ENCODE measurements at regions not wholly inside any gene's neighbourhood (a gene's known extent, or its start where the extent isn't known, plus 50 kb on each side); places are given as distances from the start of the nearest gene placed in this dataset.

- Mint-ChIP-seq H3K36me3 (no peaks in the 10 kb centered on the region), H3K27ac (no peak overlapping the region), H3K9me3 (peaks cover 0 to 11% (median 0%) of the 10 kb centered on the region in 9 donors), H3K27me3 (peaks cover 0 to 3% (median 0%) of the 10 kb centered on the region in 5 donors), H3K4me1 (peaks cover 0 to 3% (median 0%) of the 10 kb centered on the region in 4 donors), H3K4me3 (no peak overlapping the region)
- ATAC-seq: no peak
- DNase-seq: no peak
- POLR2A ChIA-PET: no interaction called here
Observed at GRCh38 chr9:16161483-16161882, 608.6 kb downstream of the CCDC171 start.

GRCh38 chr9:16170119-16170518, 617.3 kb downstream of the CCDC171 start:
- no peak for DNase-seq
- no peak for ATAC-seq
- Mint-ChIP-seq H3K4me1 (peaks cover 0 to 1% (median 0%) of the 10 kb centered on the region in 4 donors), H3K9me3 (no peaks in the 10 kb centered on the region), H3K27me3 (no peaks in the 10 kb centered on the region), H3K36me3 (no peaks in the 10 kb centered on the region), H3K27ac (no peak overlapping the region), H3K4me3 (no peak overlapping the region)
- POLR2A ChIA-PET: no interaction called here

- Mint-ChIP-seq H3K4me1 (peaks cover 0 to 1% (median 0%) of the 10 kb centered on the region in 4 donors), H3K36me3 (no peaks in the 10 kb centered on the region)
Observed at GRCh38 chr9:16171911-16172310, 619.1 kb downstream of the CCDC171 start.

GRCh38 chr9:16172796-16173195, 620.0 kb downstream of the CCDC171 start:
- H3K4me1 Mint-ChIP-seq: peaks cover 0 to 1% (median 0%) of the 10 kb centered on the region in 4 donors
- H3K4me3 Mint-ChIP-seq: no peak overlapping the region
- no peak overlapping the region for H3K27ac Mint-ChIP-seq
- ATAC-seq: no peak
- no peaks in the 10 kb centered on the region for H3K9me3 Mint-ChIP-seq
- POLR2A ChIA-PET: interaction anchor here (0.6 kb wide), 1 partner anchor 853 kb away, joined by 3 read pairs; no protein-coding TSS in a partner anchor
- no peaks in the 10 kb centered on the region for H3K36me3 Mint-ChIP-seq
- DNase-seq: no peak
- no peaks in the 10 kb centered on the region for H3K27me3 Mint-ChIP-seq

More at GRCh38 chr9:16171911-16172310, 619.1 kb downstream of the CCDC171 start:
- no peak for DNase-seq
- H3K9me3 Mint-ChIP-seq: no peaks in the 10 kb centered on the region
- H3K27me3 Mint-ChIP-seq: no peaks in the 10 kb centered on the region
- ATAC-seq: no peak
- no peak overlapping the region for H3K4me3 Mint-ChIP-seq
- H3K27ac Mint-ChIP-seq: no peak overlapping the region
- POLR2A ChIA-PET: interaction anchor here (0.6 kb wide), 1 partner anchor 852 kb away, joined by 3 read pairs; no protein-coding TSS in a partner anchor

GRCh38 chr9:16174915-16175314, 622.1 kb downstream of the CCDC171 start:
- POLR2A ChIA-PET: no interaction called here
- no peaks in the 10 kb centered on the region for H3K27me3 Mint-ChIP-seq
- H3K27ac Mint-ChIP-seq: no peak overlapping the region
- H3K4me3 Mint-ChIP-seq: no peak overlapping the region
- DNase-seq (no peak), ATAC-seq (no peak)
- H3K4me1 Mint-ChIP-seq: peaks cover 1 to 11% (median 7%) of the 10 kb centered on the region in 4 donors
- no peaks in the 10 kb centered on the region for H3K9me3 Mint-ChIP-seq
- no peaks in the 10 kb centered on the region for H3K36me3 Mint-ChIP-seq

- DNase-seq (no peak), ATAC-seq (no peak)
- Mint-ChIP-seq H3K4me1 (peaks cover 4 to 15% (median 11%) of the 10 kb centered on the region in 4 donors), H3K9me3 (no peaks in the 10 kb centered on the region), H3K27ac (no peak overlapping the region), H3K36me3 (no peaks in the 10 kb centered on the region), H3K4me3 (no peak overlapping the region), H3K27me3 (no peaks in the 10 kb centered on the region)
- POLR2A ChIA-PET: no interaction called here
Observed at GRCh38 chr9:16175461-16175860, 622.6 kb downstream of the CCDC171 start.

- H3K27me3 Mint-ChIP-seq: no peaks in the 10 kb centered on the region
- POLR2A ChIA-PET: no interaction called here
- H3K36me3 Mint-ChIP-seq: no peaks in the 10 kb centered on the region
- peaks cover 0 to 2% (median 0%) of the 10 kb centered on the region in 9 donors for H3K9me3 Mint-ChIP-seq
- no peak overlapping the region for H3K27ac Mint-ChIP-seq
- DNase-seq (no peak), ATAC-seq (no peak)
- H3K4me3 Mint-ChIP-seq: no peak overlapping the region
- H3K4me1 Mint-ChIP-seq: peaks cover 13 to 40% (median 27%) of the 10 kb centered on the region in 4 donors
Observed at GRCh38 chr9:16178294-16178693, 625.5 kb downstream of the CCDC171 start.

GRCh38 chr9:16179566-16179965, 626.7 kb downstream of the CCDC171 start:
- peak; percentile 99 for ATAC-seq
- H3K27ac Mint-ChIP-seq: peak overlapping the region; percentile 76 to 94 (median 87)
- DNase-seq: peak; percentile 14 to 84 (median 62)

GRCh38 chr9:16180091-16180490, 627.2 kb downstream of the CCDC171 start:
- peaks cover 0 to 2% (median 0%) of the 10 kb centered on the region in 9 donors for H3K9me3 Mint-ChIP-seq
- H3K27ac Mint-ChIP-seq: peak overlapping the region; percentile 76 to 94 (median 87)
- H3K27me3 Mint-ChIP-seq: no peaks in the 10 kb centered on the region
- DNase-seq: no peak
- no peaks in the 10 kb centered on the region for H3K36me3 Mint-ChIP-seq
- H3K4me3 Mint-ChIP-seq: peak overlapping the region; percentile 4 to 74 (median 44)
- H3K4me1 Mint-ChIP-seq: peaks cover 15 to 54% (median 40%) of the 10 kb centered on the region in 4 donors
- POLR2A ChIA-PET: interaction anchor here (1.5 kb wide), 1 partner anchor 26 kb away, joined by 7 read pairs; no protein-coding TSS in a partner anchor
- ATAC-seq: no peak

More at GRCh38 chr9:16179566-16179965, 626.7 kb downstream of the CCDC171 start:
- Mint-ChIP-seq H3K4me3 (peak overlapping the region; percentile 4 to 74 (median 44)), H3K36me3 (no peaks in the 10 kb centered on the region), H3K9me3 (peaks cover 0 to 2% (median 0%) of the 10 kb centered on the region in 9 donors), H3K27me3 (no peaks in the 10 kb centered on the region), H3K4me1 (peaks cover 15 to 51% (median 40%) of the 10 kb centered on the region in 4 donors)
- POLR2A ChIA-PET: interaction anchor here (0.6 to 1.5 kb wide), 2 partner anchors 26 to 627 kb away, joined by 4 to 7 read pairs; partner anchors contain the start of gene CCDC171

GRCh38 chr9:16180546-16180945, 627.7 kb downstream of the CCDC171 start:
- ATAC-seq (no peak), DNase-seq (no peak)
- H3K27ac Mint-ChIP-seq: peak overlapping the region in 6 of 10 donors; percentile 24 to 87 (median 54)
- peak overlapping the region in 1 of 10 donors; percentile 23 for H3K4me3 Mint-ChIP-seq
- no peaks in the 10 kb centered on the region for H3K36me3 Mint-ChIP-seq
- peaks cover 15 to 58% (median 40%) of the 10 kb centered on the region in 4 donors for H3K4me1 Mint-ChIP-seq
- POLR2A ChIA-PET: no interaction called here
- H3K27me3 Mint-ChIP-seq: no peaks in the 10 kb centered on the region
- H3K9me3 Mint-ChIP-seq: peaks cover 0 to 2% (median 0%) of the 10 kb centered on the region in 9 donors

GRCh38 chr9:16181539-16181938, 628.7 kb downstream of the CCDC171 start:
- Mint-ChIP-seq H3K27ac (peak overlapping the region in 3 of 10 donors; percentile 38 to 64 (median 60)), H3K36me3 (no peaks in the 10 kb centered on the region), H3K4me1 (peaks cover 15 to 58% (median 40%) of the 10 kb centered on the region in 4 donors), H3K4me3 (no peak overlapping the region), H3K27me3 (no peaks in the 10 kb centered on the region), H3K9me3 (peaks cover 0 to 2% (median 0%) of the 10 kb centered on the region in 9 donors)
- ATAC-seq (no peak), DNase-seq (no peak)
- POLR2A ChIA-PET: no interaction called here

GRCh38 chr9:16182784-16183183, 629.9 kb downstream of the CCDC171 start:
- ATAC-seq (no peak), DNase-seq (no peak)
- POLR2A ChIA-PET: interaction anchor here (0.6 kb wide), 1 partner anchor 10 kb away, joined by 4 read pairs; no protein-coding TSS in a partner anchor
- Mint-ChIP-seq H3K36me3 (no peaks in the 10 kb centered on the region), H3K27me3 (no peaks in the 10 kb centered on the region), H3K4me1 (peaks cover 15 to 58% (median 40%) of the 10 kb centered on the region in 4 donors), H3K27ac (peak overlapping the region in 8 of 10 donors; percentile 2 to 66 (median 35)), H3K4me3 (peak overlapping the region in 4 of 10 donors; percentile 0 to 79 (median 18)), H3K9me3 (peaks cover 0 to 2% (median 0%) of the 10 kb centered on the region in 9 donors)

- no peak overlapping the region for H3K4me3 Mint-ChIP-seq
- peak overlapping the region in 5 of 10 donors; percentile 21 to 93 (median 57) for H3K27ac Mint-ChIP-seq
- DNase-seq (no peak), ATAC-seq (no peak)
- H3K9me3 Mint-ChIP-seq: peaks cover 0 to 12% (median 9%) of the 10 kb centered on the region in 9 donors
- POLR2A ChIA-PET: no interaction called here
- H3K4me1 Mint-ChIP-seq: peaks cover 13 to 45% (median 31%) of the 10 kb centered on the region in 4 donors
- H3K36me3 Mint-ChIP-seq: peaks cover 0 to 14% (median 3%) of the 10 kb centered on the region in 3 donors
- no peaks in the 10 kb centered on the region for H3K27me3 Mint-ChIP-seq
Observed at GRCh38 chr9:16184964-16185646, 632.3 kb downstream of the CCDC171 start.

All from naive thymus-derived CD8-positive, alpha-beta T cell (primary cell).